Peyer's patch (tissue), 4 donors: ENCODE measurements at regions not wholly inside any gene's neighbourhood (a gene's known extent, or its start where the extent isn't known, plus 50 kb on each side); places are given as distances from the start of the nearest gene placed in this dataset.

ENCODE experiments used
- DNase-seq, 3 donors: peaks; one replicate each; pipeline ENCODE4 v3.0.0-alpha.2; 2017 to 2019
- H3K27ac ChIP-seq, 4 donors: fragments of 200-600 bp; sonication (generic); one replicate each; pipeline ENCODE4 v1.5.1; 2016 to 2019
- H3K27me3 ChIP-seq, 2 donors: fragments of 200-600 bp; sonication (generic); one replicate each; pipeline ENCODE4 v1.5.1; 2019
- H3K36me3 ChIP-seq, 3 donors: fragments of 200-600 bp; sonication (generic); one replicate each; pipeline ENCODE4 v1.5.1; 2016 to 2019
- H3K4me1 ChIP-seq, 4 donors: fragments of 200-600 bp; sonication (generic); one replicate each; pipeline ENCODE4 v1.5.1; 2016 to 2019
- H3K4me3 ChIP-seq, 4 donors: fragments of 200-600 bp; sonication (generic); 1 replicate in 3 of 4; 2 replicates in 1 of 4; pipeline ENCODE4 v1.5.1; 2016 to 2019; ENCODE audit warnings: mild to moderate bottlenecking in 1 of 4
- H3K9me3 ChIP-seq, 4 donors: fragments of 200-600 bp; sonication (generic); one replicate each; pipeline ENCODE4 v1.5.1; 2016 to 2019; ENCODE audit warnings: mild to moderate bottlenecking in 1 of 4
- CTCF ChIP-seq, 6 experiments: fragments of 450-650 bp in 4 of 6; fragments of 200-600 bp in 2 of 6; sonication (generic) in 1 of 6; IDR thresholded peaks; one replicate each; pipeline ENCODE4 v1.5.1; 2017 to 2019; ENCODE audit warnings: antibody characterized with exemption in 6 of 6, mild to moderate bottlenecking in 3 of 6, moderate library complexity in 1 of 6
- POLR2A ChIP-seq, 2 donors: fragments of 450-650 bp; IDR thresholded peaks; one replicate each; pipeline ENCODE4 v1.5.1; 2017; ENCODE audit warnings: antibody characterized with exemption in 2 of 2, mild to moderate bottlenecking in 2 of 2, moderate library complexity in 2 of 2

GRCh38 chr13:89470901-89471300 lies 1799.7 kb downstream of the SLITRK5 start:
- Histone ChIP-seq H3K4me1 (no peaks in the 10 kb centered on the region), H3K36me3 (no peaks in the 10 kb centered on the region), H3K27me3 (no peaks in the 10 kb centered on the region), H3K4me3 (no peak overlapping the region), H3K27ac (no peak overlapping the region), H3K9me3 (no peaks in the 10 kb centered on the region)
- TF ChIP-seq CTCF (IDR thresholded peaks at IDR 0.05), result no peak
- no peak for TF ChIP-seq POLR2A (IDR thresholded peaks at IDR 0.05)
- no peak for DNase-seq

GRCh38 chr13:89474432-89474831 lies 1803.3 kb downstream of the SLITRK5 start:
- DNase-seq, result no peak
- no peak overlapping the region for H3K27ac ChIP-seq
- no peak overlapping the region for H3K4me3 ChIP-seq
- H3K9me3 ChIP-seq, result no peaks in the 10 kb centered on the region
- H3K4me1 ChIP-seq, result no peaks in the 10 kb centered on the region
- TF ChIP-seq POLR2A (IDR thresholded peaks at IDR 0.05), result no peak
- no peak for TF ChIP-seq CTCF (IDR thresholded peaks at IDR 0.05)
- no peaks in the 10 kb centered on the region for H3K36me3 ChIP-seq
- no peaks in the 10 kb centered on the region for H3K27me3 ChIP-seq

GRCh38 chr13:89486065-89486464 lies 1814.9 kb downstream of the SLITRK5 start:
- no peaks in the 10 kb centered on the region for H3K4me1 ChIP-seq
- no peaks in the 10 kb centered on the region for H3K36me3 ChIP-seq
- no peak for DNase-seq
- H3K27ac ChIP-seq, result no peak overlapping the region
- H3K27me3 ChIP-seq, result no peaks in the 10 kb centered on the region
- no peaks in the 10 kb centered on the region for H3K9me3 ChIP-seq
- H3K4me3 ChIP-seq, result no peak overlapping the region
- TF ChIP-seq POLR2A (IDR thresholded peaks at IDR 0.05), result no peak
- no peak for TF ChIP-seq CTCF (IDR thresholded peaks at IDR 0.05)

GRCh38 chr13:89486709-89487108 lies 1815.5 kb downstream of the SLITRK5 start:
- Histone ChIP-seq H3K27ac (no peak overlapping the region), H3K27me3 (no peaks in the 10 kb centered on the region), H3K4me1 (no peaks in the 10 kb centered on the region), H3K36me3 (no peaks in the 10 kb centered on the region), H3K4me3 (no peak overlapping the region), H3K9me3 (no peaks in the 10 kb centered on the region)
- DNase-seq, result no peak
- TF ChIP-seq CTCF (IDR thresholded peaks at IDR 0.05), result no peak
- no peak for TF ChIP-seq POLR2A (IDR thresholded peaks at IDR 0.05)

- TF ChIP-seq CTCF (IDR thresholded peaks at IDR 0.05) (no peak), POLR2A (IDR thresholded peaks at IDR 0.05) (no peak)
- no peak for DNase-seq
Measured at GRCh38 chr13:89490661-89491060, 1819.5 kb downstream of the SLITRK5 start.

GRCh38 chr13:89496478-89496877 lies 1825.3 kb downstream of the SLITRK5 start:
- no peak for TF ChIP-seq CTCF (IDR thresholded peaks at IDR 0.05)
- no peak for TF ChIP-seq POLR2A (IDR thresholded peaks at IDR 0.05)
- DNase-seq, result no peak
- H3K27me3 ChIP-seq, result no peaks in the 10 kb centered on the region
- no peaks in the 10 kb centered on the region for H3K4me1 ChIP-seq
- no peak overlapping the region for H3K27ac ChIP-seq
- H3K9me3 ChIP-seq, result peaks cover 0 to 5% (median 0%) of the 10 kb centered on the region in 4 donors
- H3K4me3 ChIP-seq, result no peak overlapping the region
- no peaks in the 10 kb centered on the region for H3K36me3 ChIP-seq

More at GRCh38 chr13:89490661-89491060, 1819.5 kb downstream of the SLITRK5 start:
- H3K4me1 ChIP-seq, result no peaks in the 10 kb centered on the region
- H3K36me3 ChIP-seq, result no peaks in the 10 kb centered on the region
- no peak overlapping the region for H3K27ac ChIP-seq
- no peak overlapping the region for H3K4me3 ChIP-seq
- H3K27me3 ChIP-seq, result no peaks in the 10 kb centered on the region
- H3K9me3 ChIP-seq, result peaks cover 0 to 5% (median 0%) of the 10 kb centered on the region in 4 donors
